AG09309 (cell line): ENCODE measurements at regions not wholly inside any gene's neighbourhood (a gene's known extent, or its start where the extent isn't known, plus 50 kb on each side); places are given as distances from the start of the nearest gene placed in this dataset.

ENCODE experiments used
- DNase-seq: peaks from one replicate; pipeline ENCODE4 v3.0.0-alpha.2; 2010; ENCODE audit warnings: low read depth
- H3K4me3 ChIP-seq: 2 replicates; pipeline ENCODE4 v1.5.1; 2011; ENCODE audit warnings: mild to moderate bottlenecking, low read depth, low read length, moderate library complexity; ENCODE audit not compliant: control insufficient read depth
- TF ChIP-seq, protein P1 (sequence below): IDR thresholded peaks from 2 replicates; pipeline ENCODE4 v1.5.1; 2011; ENCODE audit warnings: mild to moderate bottlenecking, low read depth, low read length, inconsistent platforms; ENCODE audit not compliant: insufficient read depth, control insufficient read depth; ENCODE audit errors: missing control alignments

DNA sequence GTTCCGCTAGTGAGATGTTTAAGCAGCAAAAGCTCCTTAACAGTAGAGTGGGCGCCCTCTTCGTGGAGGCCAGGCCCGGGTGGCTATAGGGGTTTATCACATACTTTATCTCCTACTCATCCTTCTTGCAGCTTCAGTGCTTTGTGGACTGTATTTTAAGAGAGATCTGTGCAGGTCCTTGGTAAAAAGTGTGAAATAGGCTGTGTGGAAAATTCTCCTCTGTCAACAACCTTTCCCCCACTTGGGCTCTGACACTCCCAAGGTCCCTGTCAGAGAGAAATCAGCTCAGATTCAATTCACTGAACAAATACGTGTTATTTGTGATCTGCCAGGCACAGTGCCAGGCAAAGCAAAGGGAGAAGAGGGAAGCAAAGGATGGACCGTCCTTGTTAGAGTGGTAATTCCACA, 214.3 kb upstream of the PPARGC1A start:
- DNase-seq: no peak
- TF ChIP-seq, protein P1, sequence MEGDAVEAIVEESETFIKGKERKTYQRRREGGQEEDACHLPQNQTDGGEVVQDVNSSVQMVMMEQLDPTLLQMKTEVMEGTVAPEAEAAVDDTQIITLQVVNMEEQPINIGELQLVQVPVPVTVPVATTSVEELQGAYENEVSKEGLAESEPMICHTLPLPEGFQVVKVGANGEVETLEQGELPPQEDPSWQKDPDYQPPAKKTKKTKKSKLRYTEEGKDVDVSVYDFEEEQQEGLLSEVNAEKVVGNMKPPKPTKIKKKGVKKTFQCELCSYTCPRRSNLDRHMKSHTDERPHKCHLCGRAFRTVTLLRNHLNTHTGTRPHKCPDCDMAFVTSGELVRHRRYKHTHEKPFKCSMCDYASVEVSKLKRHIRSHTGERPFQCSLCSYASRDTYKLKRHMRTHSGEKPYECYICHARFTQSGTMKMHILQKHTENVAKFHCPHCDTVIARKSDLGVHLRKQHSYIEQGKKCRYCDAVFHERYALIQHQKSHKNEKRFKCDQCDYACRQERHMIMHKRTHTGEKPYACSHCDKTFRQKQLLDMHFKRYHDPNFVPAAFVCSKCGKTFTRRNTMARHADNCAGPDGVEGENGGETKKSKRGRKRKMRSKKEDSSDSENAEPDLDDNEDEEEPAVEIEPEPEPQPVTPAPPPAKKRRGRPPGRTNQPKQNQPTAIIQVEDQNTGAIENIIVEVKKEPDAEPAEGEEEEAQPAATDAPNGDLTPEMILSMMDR: no peak
- no peak overlapping the region for H3K4me3 ChIP-seq

DNA sequence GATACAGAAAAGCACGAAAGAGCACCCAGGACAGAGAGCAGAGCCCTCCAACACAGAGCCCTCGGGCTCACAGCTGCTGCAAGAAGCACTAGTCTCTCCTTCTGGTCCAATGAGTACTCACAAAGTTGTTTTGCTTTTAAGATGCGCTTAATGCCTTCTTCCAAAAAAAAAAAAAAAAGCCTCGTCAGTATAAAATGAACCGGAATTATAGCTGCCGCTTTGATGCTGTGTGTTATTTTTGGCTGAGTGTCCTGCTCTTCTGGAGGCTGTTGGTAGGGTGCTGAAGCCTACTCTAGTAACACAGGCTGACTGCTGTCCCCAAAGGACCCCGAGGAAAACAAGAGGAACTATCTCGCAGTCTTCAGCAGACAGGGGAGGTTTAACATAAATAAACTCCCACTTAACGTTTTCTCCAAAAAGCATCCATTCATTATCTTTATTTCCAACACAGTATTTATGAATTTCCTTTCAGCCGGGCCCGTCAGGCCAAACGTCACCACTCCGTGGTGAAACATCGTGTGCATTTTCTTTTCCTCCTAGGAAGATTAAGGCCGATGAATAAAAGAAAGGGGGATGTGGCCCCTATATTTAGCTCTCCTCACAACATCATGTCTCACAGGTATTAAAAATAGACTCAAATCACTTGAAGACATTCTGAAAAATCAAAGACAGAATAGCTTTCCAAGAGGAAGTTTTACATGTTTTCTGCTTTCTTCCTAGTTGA, 213.7 kb upstream of the PPARGC1A start:
- no peak for DNase-seq
- TF ChIP-seq, protein P1: no peak
- no peak overlapping the region for H3K4me3 ChIP-seq

DNA sequence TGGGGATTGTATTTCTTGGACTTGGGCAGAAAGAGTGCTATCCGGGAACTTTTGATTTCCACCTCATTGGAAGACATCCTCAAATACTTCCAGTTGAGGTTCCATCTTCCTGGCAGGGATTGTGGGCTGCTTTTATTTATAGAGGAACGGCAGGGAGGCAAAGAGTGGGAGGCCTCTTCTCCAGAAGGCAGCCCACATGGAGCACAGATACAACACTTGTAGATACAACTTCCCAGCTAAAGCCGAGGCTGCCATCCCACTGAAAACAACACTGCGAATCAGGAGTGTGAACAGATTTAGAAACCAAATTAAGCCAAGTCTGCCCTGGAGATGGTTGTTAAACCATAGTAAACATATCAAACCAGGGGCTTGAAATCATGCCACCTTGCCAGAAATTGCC, 212.8 kb upstream of the PPARGC1A start:
- H3K4me3 ChIP-seq: no peak overlapping the region
- DNase-seq: no peak
- TF ChIP-seq, protein P1: no peak

DNA sequence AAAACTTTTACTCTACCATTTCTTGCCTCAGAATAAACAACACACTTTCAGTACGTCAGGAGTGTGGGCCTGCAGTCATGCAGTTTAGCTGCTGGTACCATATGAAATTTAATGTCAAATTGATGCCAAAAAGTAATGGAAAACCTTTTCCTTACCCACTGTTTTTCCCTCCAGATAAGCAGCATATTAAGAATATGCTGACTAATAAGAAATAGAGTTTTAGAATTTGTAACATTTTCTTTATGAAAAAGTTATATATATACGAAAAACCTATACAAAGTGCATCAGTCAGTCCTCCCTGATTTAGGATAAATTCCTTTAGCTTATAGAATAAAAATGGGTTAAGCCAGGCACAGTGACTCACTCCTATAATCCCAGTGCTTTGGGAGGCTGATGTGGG, 206.8 kb upstream of the PPARGC1A start:
- TF ChIP-seq, protein P1: no peak
- no peak for DNase-seq
- H3K4me3 ChIP-seq: no peak overlapping the region

DNA sequence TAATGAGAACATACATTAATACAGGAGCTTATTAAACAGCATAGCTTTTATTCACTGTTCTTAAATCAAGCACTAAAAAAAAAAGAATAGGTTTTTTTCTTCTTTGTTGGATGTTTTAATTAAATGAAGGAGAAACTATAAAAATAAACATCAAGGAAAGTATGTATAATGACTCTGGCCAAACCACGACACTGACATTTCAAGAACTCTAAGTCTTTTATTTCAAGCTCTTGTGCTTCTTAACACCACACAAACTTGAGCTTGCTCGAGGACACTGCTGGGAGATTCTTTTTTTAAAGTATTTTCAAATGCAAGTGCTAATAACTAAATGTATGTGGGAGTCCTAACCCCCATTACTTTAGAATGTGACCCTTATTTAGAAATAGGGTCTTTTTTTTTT, 204.9 kb upstream of the PPARGC1A start:
- H3K4me3 ChIP-seq: no peak overlapping the region
- TF ChIP-seq, protein P1: no peak
- no peak for DNase-seq

DNA sequence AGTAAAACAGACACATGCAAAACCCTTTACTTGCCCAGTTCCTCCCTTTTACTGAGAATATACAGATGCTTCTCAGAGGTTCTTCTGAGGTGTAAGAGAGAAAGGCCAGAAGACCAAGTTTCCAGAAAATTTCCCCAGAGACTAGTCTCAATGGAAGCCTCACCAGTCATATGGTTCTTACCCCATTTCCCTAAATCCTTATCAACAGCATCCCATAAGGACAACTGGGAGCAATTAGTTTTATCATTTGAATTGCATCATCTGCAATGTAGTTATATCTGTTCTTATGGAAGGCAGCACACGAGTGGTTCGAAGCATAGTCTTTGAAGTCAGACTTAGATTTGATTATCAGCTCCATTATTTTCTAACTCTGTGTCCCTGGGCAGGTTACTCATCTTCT, 203.6 kb upstream of the PPARGC1A start:
- TF ChIP-seq, protein P1: no peak
- no peak for DNase-seq
- no peak overlapping the region for H3K4me3 ChIP-seq
